CD14-positive monocyte (primary cell): ENCODE measurements at regions not wholly inside any gene's neighbourhood (a gene's known extent, or its start where the extent isn't known, plus 50 kb on each side); places are given as distances from the start of the nearest gene placed in this dataset.

Experiments used
- DNase-seq, 3 donors: peaks; one replicate each; pipeline ENCODE4 v3.0.0-alpha.2; 2011 to 2022
- H2AFZ ChIP-seq: 2 replicates; pipeline ENCODE4 v1.6.0; 2012; ENCODE audit warnings: mild to moderate bottlenecking, low read depth, low read length, inconsistent platforms; ENCODE audit not compliant: insufficient read depth, poor library complexity, severe bottlenecking
- H3K27ac ChIP-seq, 2 donors: 1 replicate in 1 of 2; 2 replicates in 1 of 2; pipeline ENCODE4 v1.5.1; 2012 to 2013; ENCODE audit warnings: low read length in 2 of 2, control low read depth in 1 of 2, inconsistent platforms in 1 of 2, low read depth in 1 of 2, mild to moderate bottlenecking in 1 of 2
- H3K27me3 ChIP-seq, 2 donors: one replicate each; pipeline versions ENCODE4 v1.6.0 to v1.6.1; 2011 to 2013; ENCODE audit warnings: low read length in 2 of 2; ENCODE audit not compliant: control insufficient read depth in 2 of 2, insufficient read depth in 2 of 2
- H3K36me3 ChIP-seq, 2 donors: replicated peaks in 1 of 2; 1 replicate in 1 of 2; 2 replicates in 1 of 2; pipeline versions ENCODE4 v1.5.1 to v1.6.1; 2012 to 2013; ENCODE audit warnings: low read length in 2 of 2, control low read depth in 1 of 2, inconsistent platforms in 1 of 2, mild to moderate bottlenecking in 1 of 2; ENCODE audit not compliant: insufficient read depth in 2 of 2, control insufficient read depth in 1 of 2
- H3K4me1 ChIP-seq, 2 donors: 1 replicate in 1 of 2; 2 replicates in 1 of 2; pipeline versions ENCODE4 v1.5.1 to v1.6.1; 2012 to 2013; ENCODE audit warnings: low read length in 2 of 2, control low read depth in 1 of 2, inconsistent platforms in 1 of 2, mild to moderate bottlenecking in 1 of 2, moderate library complexity in 1 of 2; ENCODE audit not compliant: insufficient read depth in 2 of 2, control insufficient read depth in 1 of 2
- H3K4me2 ChIP-seq: replicated peaks from 2 replicates; pipeline ENCODE3; 2012; ENCODE audit warnings: low read length, moderate library complexity, mild to moderate bottlenecking; ENCODE audit not compliant: poor library complexity, severe bottlenecking; ENCODE audit errors: extremely low read depth
- H3K4me3 ChIP-seq, 3 experiments: fragments of 200-600 bp in 1 of 3; sonication (generic) in 1 of 3; replicated peaks in 1 of 3; 1 replicate in 2 of 3; 2 replicates in 1 of 3; pipeline ENCODE4 v1.5.1; 2011 to 2013; ENCODE audit warnings: low read length in 3 of 3, mild to moderate bottlenecking in 3 of 3, control low read depth in 2 of 3, low read depth in 2 of 3, inconsistent platforms in 1 of 3, moderate library complexity in 1 of 3
- H3K79me2 ChIP-seq: 2 replicates; pipeline ENCODE4 v1.6.0; 2012; ENCODE audit warnings: mild to moderate bottlenecking, control low read depth, inconsistent platforms, low read length, moderate library complexity; ENCODE audit not compliant: insufficient read depth
- H3K9ac ChIP-seq: 2 replicates; pipeline ENCODE4 v1.6.0; 2017; ENCODE audit warnings: low read length, mild to moderate bottlenecking; ENCODE audit not compliant: insufficient read depth, poor library complexity, severe bottlenecking
- H3K9me3 ChIP-seq, 2 donors: replicated peaks in 1 of 2; 1 replicate in 1 of 2; 2 replicates in 1 of 2; pipeline versions ENCODE4 v1.5.1 to v1.6.1; 2012 to 2013; ENCODE audit warnings: low read length in 2 of 2, control low read depth in 1 of 2; ENCODE audit not compliant: control insufficient read depth in 1 of 2, insufficient read depth in 1 of 2
- H4K20me1 ChIP-seq: 2 replicates; pipeline ENCODE4 v1.6.0; 2012; ENCODE audit warnings: mild to moderate bottlenecking, low read length, control low read depth, moderate library complexity; ENCODE audit not compliant: insufficient read depth
- H3K27ac Mint-ChIP-seq, 7 donors: one replicate each; pipeline ENCODE4 v1.8.0; 2020; ENCODE audit warnings: mild to moderate bottlenecking in 7 of 7, mixed read lengths in 7 of 7, moderate library complexity in 6 of 7, inconsistent platforms in 2 of 7
- H3K27me3 Mint-ChIP-seq, 3 donors: one replicate each; pipeline ENCODE4 v1.8.0; 2021 to 2022; ENCODE audit warnings: low read depth in 3 of 3, mild to moderate bottlenecking in 3 of 3, mixed read lengths in 3 of 3, moderate library complexity in 3 of 3, inconsistent platforms in 1 of 3
- H3K36me3 Mint-ChIP-seq, 2 donors: one replicate each; pipeline ENCODE4 v1.8.0; 2020; ENCODE audit warnings: mixed read lengths in 2 of 2, inconsistent platforms in 1 of 2, mild to moderate bottlenecking in 1 of 2
- H3K4me1 Mint-ChIP-seq: one replicate; pipeline ENCODE4 v1.8.0; 2020; ENCODE audit warnings: mild to moderate bottlenecking, mixed read lengths
- H3K4me3 Mint-ChIP-seq, 2 donors: one replicate each; pipeline ENCODE4 v1.8.0; 2020; ENCODE audit warnings: mild to moderate bottlenecking in 2 of 2, mixed read lengths in 2 of 2, moderate library complexity in 1 of 2
- H3K9me3 Mint-ChIP-seq, 7 donors: one replicate each; pipeline ENCODE4 v1.8.0; 2020 to 2022; ENCODE audit warnings: mixed read lengths in 7 of 7, mild to moderate bottlenecking in 6 of 7, moderate library complexity in 6 of 7, inconsistent platforms in 2 of 7
- WGBS: methylation state at CpG from one replicate; pipeline ENCODE4 v1.1.5; 2013; ENCODE audit warnings: missing lambda C conversion rate; ENCODE audit not compliant: insufficient coverage; 5-methylcytosine and 5-hydroxymethylcytosine counted together
- intact Hi-C, 2 donors: fragments of 100-400 bp; cut with micrococcal nuclease; formaldehyde crosslinking; loops; one replicate each; pipeline versions ENCODE4 v1.15.0 to v1.15.1; 2023
- TF ChIP-seq, protein P1 (sequence below): fragments of 200-600 bp; IDR thresholded peaks from one replicate; pipeline ENCODE4 v1.8.0; 2022; ENCODE audit warnings: antibody characterized with exemption, mild to moderate bottlenecking

- no peaks in the 10 kb centered on the region for H3K27me3 Mint-ChIP-seq
- Histone ChIP-seq H3K36me3 (no peaks in the 10 kb centered on the region), H4K20me1 (no peaks in the 10 kb centered on the region), H3K27me3 (no peaks in the 10 kb centered on the region), H3K4me2 (no peak overlapping the region), H3K9me3 (peaks cover 0 to 5% of the 10 kb centered on the region in 2 donors), H3K27ac (no peak overlapping the region), H2AFZ (no peak overlapping the region), H3K79me2 (no peaks in the 10 kb centered on the region), H3K9ac (no peak overlapping the region), H3K4me1 (no peaks in the 10 kb centered on the region), H3K4me3 (no peak overlapping the region)
- H3K27ac Mint-ChIP-seq: no peak overlapping the region
- WGBS: 80% methylated on average over 1 of the region's 2 CpGs
- no peaks in the 10 kb centered on the region for H3K4me1 Mint-ChIP-seq
- H3K9me3 Mint-ChIP-seq: peaks cover 3 to 13% (median 8%) of the 10 kb centered on the region in 7 donors
- intact Hi-C loops: no loop called here
- TF ChIP-seq, protein P1, sequence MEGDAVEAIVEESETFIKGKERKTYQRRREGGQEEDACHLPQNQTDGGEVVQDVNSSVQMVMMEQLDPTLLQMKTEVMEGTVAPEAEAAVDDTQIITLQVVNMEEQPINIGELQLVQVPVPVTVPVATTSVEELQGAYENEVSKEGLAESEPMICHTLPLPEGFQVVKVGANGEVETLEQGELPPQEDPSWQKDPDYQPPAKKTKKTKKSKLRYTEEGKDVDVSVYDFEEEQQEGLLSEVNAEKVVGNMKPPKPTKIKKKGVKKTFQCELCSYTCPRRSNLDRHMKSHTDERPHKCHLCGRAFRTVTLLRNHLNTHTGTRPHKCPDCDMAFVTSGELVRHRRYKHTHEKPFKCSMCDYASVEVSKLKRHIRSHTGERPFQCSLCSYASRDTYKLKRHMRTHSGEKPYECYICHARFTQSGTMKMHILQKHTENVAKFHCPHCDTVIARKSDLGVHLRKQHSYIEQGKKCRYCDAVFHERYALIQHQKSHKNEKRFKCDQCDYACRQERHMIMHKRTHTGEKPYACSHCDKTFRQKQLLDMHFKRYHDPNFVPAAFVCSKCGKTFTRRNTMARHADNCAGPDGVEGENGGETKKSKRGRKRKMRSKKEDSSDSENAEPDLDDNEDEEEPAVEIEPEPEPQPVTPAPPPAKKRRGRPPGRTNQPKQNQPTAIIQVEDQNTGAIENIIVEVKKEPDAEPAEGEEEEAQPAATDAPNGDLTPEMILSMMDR: no peak
- no peak for DNase-seq
- no peak overlapping the region for H3K4me3 Mint-ChIP-seq
- H3K36me3 Mint-ChIP-seq: no peaks in the 10 kb centered on the region
These were observed 651.3 kb upstream of the ARID1B start for GRCh38 chr6:156125844-156126243.

DNA sequence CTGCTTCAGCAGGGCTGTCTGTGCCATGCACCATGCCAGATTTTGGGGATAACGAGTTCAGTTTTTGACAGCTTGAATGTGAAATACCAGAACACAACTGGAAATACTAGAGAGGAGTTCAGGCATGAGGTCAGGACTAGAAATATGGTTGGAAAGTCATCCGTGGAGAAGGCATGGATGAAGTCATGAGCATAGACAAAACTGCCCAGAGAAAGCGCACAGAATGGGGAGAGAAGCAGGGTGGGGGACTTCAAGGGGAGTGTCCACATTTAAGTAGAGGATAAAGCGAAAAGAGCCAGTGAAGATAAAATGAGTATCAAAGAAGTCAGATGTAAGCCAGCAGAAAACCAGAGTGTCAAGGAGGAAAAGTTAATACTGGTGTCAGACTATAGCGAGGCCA is 653.4 kb upstream of the ARID1B start:
- Mint-ChIP-seq H3K36me3 (no peaks in the 10 kb centered on the region), H3K27me3 (no peaks in the 10 kb centered on the region), H3K9me3 (peaks cover under 1 to 13% (median 8%) of the 10 kb centered on the region in 7 donors), H3K27ac (no peak overlapping the region), H3K4me3 (no peak overlapping the region), H3K4me1 (no peaks in the 10 kb centered on the region)
- Histone ChIP-seq H3K9me3 (peaks cover 0 to 3% of the 10 kb centered on the region in 2 donors), H3K36me3 (no peaks in the 10 kb centered on the region), H3K27ac (no peak overlapping the region), H4K20me1 (no peaks in the 10 kb centered on the region), H3K4me2 (no peak overlapping the region), H2AFZ (no peak overlapping the region), H3K79me2 (no peaks in the 10 kb centered on the region), H3K27me3 (no peaks in the 10 kb centered on the region), H3K4me1 (no peaks in the 10 kb centered on the region), H3K9ac (no peak overlapping the region), H3K4me3 (no peak overlapping the region)
- 98% methylated on average over 5 of the region's 5 CpGs for WGBS
- TF ChIP-seq, protein P1: no peak
- intact Hi-C loops: no loop called here
- no peak for DNase-seq
